GM12874 (cell line): ENCODE measurements at regions not wholly inside any gene's neighbourhood (a gene's known extent, or its start where the extent isn't known, plus 50 kb on each side); places are given as distances from the start of the nearest gene placed in this dataset.

Source experiments
- TF ChIP-seq, protein P1 (sequence below): IDR thresholded peaks from 2 replicates; pipeline ENCODE4 v1.5.1; 2011; ENCODE audit warnings: low read depth, mild to moderate bottlenecking, control low read depth, low read length, moderate library complexity; ENCODE audit not compliant: insufficient read depth

DNA sequence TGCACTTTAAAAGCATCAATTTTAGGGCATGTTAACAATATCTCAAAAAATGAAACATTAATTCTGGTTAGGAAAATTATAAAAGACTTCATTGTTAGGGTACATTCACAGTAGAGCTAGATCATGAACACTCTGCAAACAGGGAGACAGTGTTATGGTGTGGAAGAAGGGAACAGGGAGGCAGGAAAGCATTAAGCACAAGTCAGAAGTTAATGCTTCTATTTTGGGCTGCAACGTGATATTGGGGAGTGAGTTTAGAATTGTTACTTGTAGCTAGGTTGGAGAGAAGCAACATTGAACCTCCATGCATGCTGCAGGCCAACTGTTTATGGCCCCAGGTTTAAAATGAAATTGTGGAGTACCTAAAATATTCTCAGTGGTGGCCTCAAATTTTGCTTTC lies 278.1 kb upstream of the NMUR2 start:
- TF ChIP-seq, protein P1, sequence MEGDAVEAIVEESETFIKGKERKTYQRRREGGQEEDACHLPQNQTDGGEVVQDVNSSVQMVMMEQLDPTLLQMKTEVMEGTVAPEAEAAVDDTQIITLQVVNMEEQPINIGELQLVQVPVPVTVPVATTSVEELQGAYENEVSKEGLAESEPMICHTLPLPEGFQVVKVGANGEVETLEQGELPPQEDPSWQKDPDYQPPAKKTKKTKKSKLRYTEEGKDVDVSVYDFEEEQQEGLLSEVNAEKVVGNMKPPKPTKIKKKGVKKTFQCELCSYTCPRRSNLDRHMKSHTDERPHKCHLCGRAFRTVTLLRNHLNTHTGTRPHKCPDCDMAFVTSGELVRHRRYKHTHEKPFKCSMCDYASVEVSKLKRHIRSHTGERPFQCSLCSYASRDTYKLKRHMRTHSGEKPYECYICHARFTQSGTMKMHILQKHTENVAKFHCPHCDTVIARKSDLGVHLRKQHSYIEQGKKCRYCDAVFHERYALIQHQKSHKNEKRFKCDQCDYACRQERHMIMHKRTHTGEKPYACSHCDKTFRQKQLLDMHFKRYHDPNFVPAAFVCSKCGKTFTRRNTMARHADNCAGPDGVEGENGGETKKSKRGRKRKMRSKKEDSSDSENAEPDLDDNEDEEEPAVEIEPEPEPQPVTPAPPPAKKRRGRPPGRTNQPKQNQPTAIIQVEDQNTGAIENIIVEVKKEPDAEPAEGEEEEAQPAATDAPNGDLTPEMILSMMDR, result no peak

DNA sequence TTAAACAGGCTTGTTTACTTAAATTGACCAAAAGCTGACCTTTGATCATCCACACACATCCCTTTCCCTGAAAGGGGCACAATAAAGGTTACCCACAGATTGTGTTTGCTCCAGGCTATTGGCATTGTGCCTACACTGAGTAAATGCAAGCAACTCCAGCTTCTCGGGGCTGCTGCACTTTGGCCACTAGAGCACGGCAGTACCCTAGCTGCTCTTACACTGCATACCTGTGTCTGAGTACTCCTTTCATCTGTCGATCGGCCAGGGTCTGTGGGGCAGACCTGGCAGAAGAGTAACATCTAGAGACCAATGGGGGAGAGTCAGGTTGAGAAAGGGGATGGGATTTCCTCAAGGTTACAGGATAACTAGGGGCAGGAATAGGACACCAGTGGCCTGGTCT lies 281.9 kb upstream of the NMUR2 start:
- TF ChIP-seq, protein P1, result no peak

DNA sequence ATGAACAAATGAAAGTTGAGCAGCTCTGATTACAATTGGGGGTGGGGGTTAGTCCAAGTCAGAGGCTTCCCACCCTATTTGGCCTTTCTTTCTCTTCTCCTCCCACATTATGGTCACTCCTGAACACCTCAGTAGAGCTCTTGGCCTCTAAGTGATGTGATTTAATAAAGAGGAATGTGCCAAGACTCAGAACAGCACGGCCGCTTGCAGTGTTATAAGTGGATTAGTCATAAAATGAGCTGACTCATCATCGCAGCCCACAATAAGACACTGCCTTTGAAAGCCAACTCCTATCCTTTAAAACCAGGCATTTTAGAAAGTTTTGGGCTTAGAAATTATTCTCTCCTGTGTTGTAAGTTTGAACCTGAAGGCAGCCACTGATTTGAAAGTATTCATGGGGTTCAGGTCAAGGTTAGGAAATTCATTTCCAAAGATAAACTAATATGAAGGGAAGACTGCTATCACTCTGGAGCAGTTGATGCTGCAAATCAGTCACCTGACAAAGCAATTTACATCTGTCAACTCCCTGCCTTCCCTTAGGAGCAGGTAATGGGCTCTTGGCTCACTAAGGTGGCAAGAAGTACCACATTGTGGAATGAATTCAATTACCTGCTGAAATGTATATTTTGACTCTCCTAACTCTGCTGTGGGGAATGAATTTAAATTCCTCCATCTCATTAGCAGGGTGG lies 283.6 kb upstream of the NMUR2 start:
- TF ChIP-seq, protein P1, result no peak

DNA sequence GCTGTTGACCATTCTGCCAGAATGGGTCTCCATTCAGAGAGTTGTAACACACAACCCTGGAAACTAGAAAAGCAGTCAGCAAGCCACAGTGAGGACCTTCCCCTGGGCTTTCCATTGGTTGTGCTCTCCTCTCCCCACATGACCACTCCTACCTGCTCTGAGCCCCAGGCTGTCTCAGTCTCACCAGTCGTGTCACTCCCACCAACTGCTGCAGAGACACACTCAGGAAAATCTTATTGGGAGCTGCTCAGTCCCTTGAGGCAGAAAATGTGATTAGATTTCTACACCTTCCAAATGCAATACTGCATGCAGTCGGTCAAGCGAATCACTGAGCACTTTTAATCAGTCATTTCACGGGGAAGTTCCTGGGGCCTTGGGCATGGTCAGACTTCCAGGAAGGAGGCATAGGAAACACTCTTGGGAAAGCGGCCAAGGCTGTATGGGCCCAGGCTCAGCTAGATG lies 284.2 kb upstream of the NMUR2 start:
- TF ChIP-seq, protein P1, result no peak

DNA sequence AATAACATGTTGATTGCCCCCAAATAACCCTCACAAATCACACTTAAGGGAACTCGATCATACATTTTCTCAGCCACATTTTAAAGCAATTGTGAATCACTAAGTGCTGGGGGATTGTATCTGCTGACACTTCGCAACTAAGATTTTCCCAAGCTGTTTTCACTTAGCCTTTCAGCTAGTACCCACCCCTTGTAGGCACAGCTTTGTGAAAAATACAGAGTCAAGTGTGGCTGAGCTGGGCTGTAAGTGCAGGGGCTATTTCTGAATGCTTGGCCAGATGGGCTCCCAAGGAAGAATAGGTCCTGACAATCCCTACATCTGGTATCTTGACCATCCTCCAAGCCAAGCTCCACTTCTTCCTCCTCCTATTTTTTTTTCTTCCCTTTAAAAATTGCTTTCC lies 289.2 kb upstream of the NMUR2 start:
- TF ChIP-seq, protein P1, result no peak

DNA sequence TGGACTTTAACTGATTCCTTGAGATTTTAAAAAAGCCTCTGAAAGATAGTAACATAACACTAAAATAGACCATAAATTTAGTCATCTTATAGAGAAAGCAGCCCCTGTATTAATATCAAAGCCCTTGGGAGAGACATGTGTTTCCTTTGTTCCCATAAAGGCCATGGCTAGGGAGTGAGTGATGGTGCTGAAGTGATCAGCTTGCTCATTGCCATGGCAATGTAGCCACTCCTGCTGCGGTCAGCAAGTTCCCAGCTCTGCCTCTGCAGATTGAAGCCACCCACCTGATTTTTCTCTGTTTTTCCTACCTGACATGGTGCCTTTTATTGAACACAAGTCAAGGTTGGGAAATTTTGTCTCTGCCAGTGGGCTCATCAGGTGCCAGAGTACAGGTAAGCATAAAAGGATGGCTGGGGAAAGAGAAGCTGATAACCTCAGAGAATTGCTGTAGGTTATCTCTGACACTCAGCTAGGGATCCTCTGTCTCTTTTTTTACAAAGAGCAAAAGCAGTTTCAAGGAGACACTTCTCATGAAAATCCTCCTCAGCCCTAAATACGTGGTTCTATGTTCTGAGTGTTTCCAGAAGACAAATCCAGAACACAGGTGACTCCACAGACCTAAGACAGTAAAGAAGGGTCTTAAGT lies 296.3 kb upstream of the NMUR2 start:
- TF ChIP-seq, protein P1, result no peak

DNA sequence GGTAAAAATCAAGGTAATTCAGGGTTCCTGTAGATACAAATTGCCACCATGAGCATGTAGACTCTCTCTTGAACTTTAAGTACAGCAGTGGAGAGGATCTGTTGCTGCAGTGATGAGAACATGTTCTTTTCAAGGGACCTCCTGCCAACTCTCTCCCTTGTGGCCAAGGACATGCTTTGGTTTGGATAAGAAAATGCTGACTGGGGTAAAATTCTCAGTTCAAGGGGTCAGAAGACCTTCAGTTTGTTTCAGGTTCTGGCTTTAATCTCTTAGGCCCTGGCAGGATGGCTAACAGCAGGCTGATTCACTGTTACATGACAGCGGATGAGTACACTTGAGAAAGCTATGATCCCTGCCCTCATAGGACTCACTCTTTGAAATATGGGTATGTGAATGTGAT lies 299.2 kb upstream of the NMUR2 start:
- TF ChIP-seq, protein P1, result no peak
